Neural progenitor cell (in vitro differentiated cells): ENCODE measurements at regions not wholly inside any gene's neighbourhood (a gene's known extent, or its start where the extent isn't known, plus 50 kb on each side); places are given as distances from the start of the nearest gene placed in this dataset.

ENCODE experiments used
- DNase-seq: peaks from one replicate; pipeline ENCODE4 v3.0.0-alpha.2; 2016; ENCODE audit warnings: low spot score
- H2AFZ ChIP-seq: fragments of 200-600 bp; sonication (generic); replicated peaks from 2 replicates; pipeline ENCODE4 v1.6.1; 2016; ENCODE audit warnings: antibody characterized with exemption
- H3F3A ChIP-seq: fragments of 200-600 bp; sonication (generic); 2 replicates; pipeline ENCODE4 v1.6.1; 2016; ENCODE audit warnings: antibody characterized with exemption, low read depth
- H3K27ac ChIP-seq: fragments of 200-600 bp; sonication (generic); 2 replicates; pipeline ENCODE4 v1.5.1; 2016; ENCODE audit warnings: mild to moderate bottlenecking
- H3K27me3 ChIP-seq: fragments of 200-600 bp; sonication (generic); 2 replicates; pipeline ENCODE4 v1.6.1; 2016; ENCODE audit warnings: mild to moderate bottlenecking, moderate library complexity
- H3K36me3 ChIP-seq: fragments of 200-600 bp; sonication (generic); 2 replicates; pipeline ENCODE4 v1.5.1; 2016
- H3K4me1 ChIP-seq: fragments of 200-600 bp; sonication (generic); 2 replicates; pipeline ENCODE4 v1.6.1; 2016; ENCODE audit warnings: mixed run types
- H3K4me2 ChIP-seq: fragments of 200-600 bp; sonication (generic); 2 replicates; pipeline ENCODE4 v1.6.1; 2016
- H3K4me3 ChIP-seq: fragments of 200-600 bp; sonication (generic); 2 replicates; pipeline ENCODE4 v1.5.1; 2016
- H3K79me2 ChIP-seq: fragments of 200-600 bp; sonication (generic); 2 replicates; pipeline ENCODE4 v1.6.1; 2016; ENCODE audit warnings: low read depth
- H3K9ac ChIP-seq: fragments of 200-600 bp; sonication (generic); 2 replicates; pipeline ENCODE4 v1.6.1; 2016
- H3K9me3 ChIP-seq: fragments of 200-600 bp; sonication (generic); 2 replicates; pipeline ENCODE4 v1.5.1; 2016; ENCODE audit warnings: low read depth
- H4K20me1 ChIP-seq: fragments of 200-600 bp; sonication (generic); 2 replicates; pipeline ENCODE4 v1.6.1; 2016; ENCODE audit warnings: low read depth
- H3K27ac Mint-ChIP-seq: 3 replicates; pipeline ENCODE4 v1.8.0; 2021; ENCODE audit warnings: mixed read lengths
- H3K27me3 Mint-ChIP-seq: 2 replicates; pipeline ENCODE4 v1.8.0; 2022; ENCODE audit warnings: low read depth, mild to moderate bottlenecking, inconsistent platforms, moderate library complexity, mixed read lengths; ENCODE audit not compliant: insufficient read depth
- H3K36me3 Mint-ChIP-seq: 3 replicates; pipeline ENCODE4 v1.8.0; 2021; ENCODE audit warnings: mixed read lengths
- H3K4me1 Mint-ChIP-seq: 3 replicates; pipeline ENCODE4 v1.8.0; 2021; ENCODE audit warnings: mixed read lengths
- H3K4me3 Mint-ChIP-seq: 3 replicates; pipeline ENCODE4 v1.8.0; 2021; ENCODE audit warnings: mild to moderate bottlenecking, moderate library complexity, mixed read lengths
- H3K9me3 Mint-ChIP-seq: 3 replicates; pipeline ENCODE4 v1.8.0; 2020; ENCODE audit warnings: mixed read lengths
- CTCF ChIP-seq: fragments of 200-600 bp; sonication (generic); IDR thresholded peaks from 2 replicates; pipeline ENCODE4 v1.5.1; 2017; ENCODE audit warnings: antibody characterized with exemption, mild to moderate bottlenecking
- EZH2 ChIP-seq: fragments of 200-600 bp; sonication (generic); IDR thresholded peaks from 2 replicates; pipeline ENCODE4 v1.6.1; 2017; ENCODE audit warnings: antibody characterized with exemption, mild to moderate bottlenecking, moderate library complexity
- EZH2phosphoT487 ChIP-seq: fragments of 200-600 bp; sonication (generic); IDR thresholded peaks from 2 replicates; pipeline ENCODE4 v1.6.1; 2017; ENCODE audit warnings: antibody characterized with exemption

DNA sequence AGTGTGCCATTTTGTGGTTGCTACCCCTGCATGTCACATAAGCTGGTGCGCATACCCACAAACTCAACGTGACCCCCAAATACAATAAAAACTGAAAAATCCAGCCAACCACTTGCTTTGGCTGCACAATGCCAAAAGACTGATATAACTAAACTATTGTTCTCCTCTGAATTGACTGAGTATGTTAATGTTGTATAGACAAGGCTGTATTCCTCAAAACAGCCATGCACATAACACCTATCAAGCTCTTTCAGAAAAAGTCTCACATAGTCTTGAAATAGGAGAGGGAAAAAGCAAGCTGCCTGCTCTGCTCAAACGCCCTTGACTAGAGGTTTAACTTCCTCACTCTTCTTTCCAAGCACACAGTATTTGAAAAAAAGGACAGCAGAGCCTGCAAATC is 126.4 kb upstream of the NOCT start:
- H3K4me3 Mint-ChIP-seq: no peak overlapping the region
- DNase-seq: no peak
- H3K9me3 Mint-ChIP-seq: peaks cover 9% of the 10 kb centered on the region
- no peaks in the 10 kb centered on the region for H3F3A ChIP-seq
- no peaks in the 10 kb centered on the region for H3K27me3 ChIP-seq
- H3K9me3 ChIP-seq: no peaks in the 10 kb centered on the region
- H4K20me1 ChIP-seq: no peaks in the 10 kb centered on the region
- H2AFZ ChIP-seq: no peak overlapping the region
- peaks cover 20% of the 10 kb centered on the region for H3K4me1 Mint-ChIP-seq
- H3K36me3 ChIP-seq: no peaks in the 10 kb centered on the region
- peaks cover 16% of the 10 kb centered on the region for H3K4me1 ChIP-seq
- H3K27me3 Mint-ChIP-seq: peaks cover 3% of the 10 kb centered on the region
- H3K4me3 ChIP-seq: no peak overlapping the region
- no peak overlapping the region for H3K27ac ChIP-seq
- H3K79me2 ChIP-seq: no peaks in the 10 kb centered on the region
- H3K4me2 ChIP-seq: no peak overlapping the region
- no peak for TF ChIP-seq EZH2
- TF ChIP-seq CTCF: no peak
- TF ChIP-seq EZH2phosphoT487: no peak
- H3K9ac ChIP-seq: no peak overlapping the region
- H3K27ac Mint-ChIP-seq: no peak overlapping the region
- H3K36me3 Mint-ChIP-seq: no peaks in the 10 kb centered on the region

GRCh38 chr4:138887741-138888140 is 127.8 kb upstream of the NOCT start:
- H3K4me3 ChIP-seq: no peak overlapping the region
- H3K79me2 ChIP-seq: no peaks in the 10 kb centered on the region
- no peak overlapping the region for H3K27ac Mint-ChIP-seq
- H3K27me3 Mint-ChIP-seq: peaks cover 3% of the 10 kb centered on the region
- H3K9me3 Mint-ChIP-seq: peaks cover 12% of the 10 kb centered on the region
- no peak overlapping the region for H3K4me2 ChIP-seq
- H3K27ac ChIP-seq: no peak overlapping the region
- H3K4me1 ChIP-seq: peaks cover 16% of the 10 kb centered on the region
- no peaks in the 10 kb centered on the region for H3K36me3 Mint-ChIP-seq
- H3K9ac ChIP-seq: no peak overlapping the region
- H3K4me1 Mint-ChIP-seq: peaks cover 20% of the 10 kb centered on the region
- no peak overlapping the region for H2AFZ ChIP-seq
- no peaks in the 10 kb centered on the region for H3K27me3 ChIP-seq
- H3K4me3 Mint-ChIP-seq: no peak overlapping the region
- H4K20me1 ChIP-seq: no peaks in the 10 kb centered on the region
- no peaks in the 10 kb centered on the region for H3K9me3 ChIP-seq
- DNase-seq: no peak
- H3F3A ChIP-seq: no peaks in the 10 kb centered on the region
- H3K36me3 ChIP-seq: no peaks in the 10 kb centered on the region
- TF ChIP-seq EZH2 (no peak), CTCF (no peak), EZH2phosphoT487 (no peak)

DNA sequence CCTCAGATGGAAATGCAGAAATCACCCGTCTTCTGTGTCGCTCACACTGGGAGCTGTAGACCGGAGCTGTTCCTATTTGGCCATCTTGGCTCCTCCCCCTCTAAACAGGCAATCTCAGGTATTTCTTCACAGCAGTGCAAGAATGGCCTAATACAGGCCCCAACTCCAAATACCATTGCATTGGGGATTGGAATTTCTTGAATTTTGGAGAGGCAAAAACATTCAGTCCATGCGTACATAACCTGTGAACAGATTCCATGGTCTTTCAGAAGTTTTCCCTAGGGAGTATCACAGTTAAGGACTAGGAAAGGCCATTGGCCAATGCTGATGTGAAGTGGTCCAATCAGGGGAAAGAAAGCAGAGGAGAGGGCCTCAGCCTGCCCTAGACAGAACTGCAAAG is 128.2 kb upstream of the NOCT start:
- no peak overlapping the region for H3K4me3 Mint-ChIP-seq
- H2AFZ ChIP-seq: no peak overlapping the region
- H3K9me3 ChIP-seq: no peaks in the 10 kb centered on the region
- H3K4me2 ChIP-seq: no peak overlapping the region
- H3K4me1 Mint-ChIP-seq: peaks cover 17% of the 10 kb centered on the region
- H3K9ac ChIP-seq: no peak overlapping the region
- H3F3A ChIP-seq: no peaks in the 10 kb centered on the region
- peaks cover 13% of the 10 kb centered on the region for H3K9me3 Mint-ChIP-seq
- no peaks in the 10 kb centered on the region for H3K36me3 ChIP-seq
- peaks cover 3% of the 10 kb centered on the region for H3K27me3 Mint-ChIP-seq
- H3K79me2 ChIP-seq: no peaks in the 10 kb centered on the region
- peaks cover 16% of the 10 kb centered on the region for H3K4me1 ChIP-seq
- no peak overlapping the region for H3K4me3 ChIP-seq
- H4K20me1 ChIP-seq: no peaks in the 10 kb centered on the region
- H3K27me3 ChIP-seq: no peaks in the 10 kb centered on the region
- no peaks in the 10 kb centered on the region for H3K36me3 Mint-ChIP-seq
- no peak for TF ChIP-seq CTCF
- no peak for TF ChIP-seq EZH2
- TF ChIP-seq EZH2phosphoT487: no peak
- no peak for DNase-seq
- H3K27ac ChIP-seq: no peak overlapping the region
- no peak overlapping the region for H3K27ac Mint-ChIP-seq

- Histone ChIP-seq H2AFZ (no peak overlapping the region), H3K4me1 (no peaks in the 10 kb centered on the region), H3K9me3 (no peaks in the 10 kb centered on the region), H3K27ac (no peak overlapping the region), H3F3A (no peaks in the 10 kb centered on the region), H3K79me2 (no peaks in the 10 kb centered on the region), H3K4me3 (no peak overlapping the region), H3K4me2 (no peak overlapping the region), H3K36me3 (no peaks in the 10 kb centered on the region), H3K27me3 (no peaks in the 10 kb centered on the region), H3K9ac (no peak overlapping the region), H4K20me1 (no peaks in the 10 kb centered on the region)
- TF ChIP-seq CTCF (no peak), EZH2 (no peak), EZH2phosphoT487 (no peak)
- H3K4me1 Mint-ChIP-seq: peaks cover 4% of the 10 kb centered on the region
- no peak overlapping the region for H3K27ac Mint-ChIP-seq
- no peaks in the 10 kb centered on the region for H3K27me3 Mint-ChIP-seq
- H3K4me3 Mint-ChIP-seq: no peak overlapping the region
- H3K9me3 Mint-ChIP-seq: peaks cover 5% of the 10 kb centered on the region
- DNase-seq: no peak
- H3K36me3 Mint-ChIP-seq: no peaks in the 10 kb centered on the region
Observed at GRCh38 chr4:138879757-138880156, 135.8 kb upstream of the NOCT start.
